ENCODE measurements at regions not wholly inside any gene's neighbourhood (a gene's known extent, or its start where the extent isn't known, plus 50 kb on each side); places are given as distances from the start of the nearest gene placed in this dataset.
"Not testable (repeated sequence)": the region's sequence is repeated elsewhere in the genome, so short reads cannot be mapped to it uniquely, and the experiment has no call there.

DNA sequence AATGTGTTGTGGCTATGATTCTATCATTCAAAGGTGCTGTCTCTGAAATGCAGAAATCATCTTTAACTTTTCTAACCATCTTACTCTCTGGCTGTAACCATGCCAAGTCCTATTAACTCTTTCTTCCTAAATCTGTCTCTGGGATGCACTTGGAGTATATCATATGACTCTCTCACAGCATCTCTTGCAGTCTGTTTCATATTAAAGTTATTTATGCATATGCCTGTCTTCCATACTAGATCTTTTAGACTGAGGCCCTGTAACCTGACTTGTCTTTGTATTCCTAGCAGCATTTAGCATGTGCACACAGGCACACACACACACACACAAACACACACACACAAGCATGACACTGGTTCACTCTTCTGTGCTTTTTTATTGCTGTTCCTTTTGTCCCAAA lies 320.6 kb downstream of the ETAA1 start:
- DNase-seq: no peak

DNA sequence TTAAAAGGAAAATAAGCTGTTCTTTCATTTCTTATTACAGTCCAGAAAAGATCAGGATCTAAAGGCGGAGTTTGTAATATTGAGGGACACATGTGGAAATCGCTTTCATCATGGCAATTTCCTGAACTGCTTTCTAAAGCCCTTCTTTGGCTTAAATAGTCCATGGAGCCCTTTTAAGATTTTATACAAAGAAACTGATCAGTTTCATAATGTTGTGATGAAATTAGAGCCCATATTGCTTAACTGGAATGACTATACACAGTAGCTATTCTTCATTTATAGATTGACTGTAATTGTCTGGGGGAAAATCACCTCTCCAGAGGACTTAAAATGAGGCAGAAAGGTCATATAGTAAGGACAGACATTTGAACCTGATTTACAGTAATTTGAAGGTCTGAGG lies 322.2 kb downstream of the ETAA1 start:
- no peak for DNase-seq

DNA sequence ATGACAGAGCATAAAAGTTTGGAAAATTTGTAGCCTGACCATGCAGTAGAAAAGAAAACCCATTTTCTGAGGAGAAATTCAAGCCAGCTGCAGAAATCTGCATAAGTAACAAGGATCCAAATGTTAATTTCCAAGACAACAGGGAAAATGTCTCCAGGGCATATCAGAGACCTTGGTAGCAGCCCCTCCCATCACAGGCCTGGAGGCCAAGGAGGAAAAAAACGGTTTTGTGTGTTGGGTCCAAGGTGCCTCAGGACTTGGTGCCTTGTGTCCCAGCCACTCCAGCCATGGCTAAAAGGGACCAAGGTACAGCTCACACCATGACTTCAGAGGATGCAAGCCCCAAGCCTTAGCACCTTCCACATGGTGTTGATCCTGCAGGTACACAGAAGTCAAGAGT lies 324.4 kb downstream of the ETAA1 start:
- no peak for DNase-seq

- no peak for DNase-seq
Observed at GRCh38 chr2:67724261-67724660, 327.1 kb downstream of the ETAA1 start.

DNA sequence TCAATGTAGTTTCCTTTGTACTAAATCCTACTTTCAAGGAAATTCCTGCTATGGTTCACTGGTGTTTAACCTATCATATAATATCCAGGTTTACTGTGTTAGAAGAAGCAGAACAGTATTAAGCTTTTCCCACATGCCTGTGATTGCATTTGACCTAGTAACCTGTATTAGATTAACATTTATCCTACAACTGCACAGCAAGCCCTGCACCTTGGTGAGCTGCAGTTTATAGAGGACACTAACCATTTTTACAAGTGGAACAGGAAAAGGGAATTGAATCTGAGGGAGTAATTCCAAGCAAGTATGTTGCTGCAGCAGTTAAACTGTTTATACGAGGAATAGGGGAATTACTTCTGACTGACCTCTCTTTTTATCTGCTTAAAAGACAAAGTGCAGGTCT lies 328.6 kb downstream of the ETAA1 start:
- no peak for DNase-seq

- DNase-seq: no peak
Observed at GRCh38 chr2:67726416-67726815, 329.3 kb downstream of the ETAA1 start.

DNA sequence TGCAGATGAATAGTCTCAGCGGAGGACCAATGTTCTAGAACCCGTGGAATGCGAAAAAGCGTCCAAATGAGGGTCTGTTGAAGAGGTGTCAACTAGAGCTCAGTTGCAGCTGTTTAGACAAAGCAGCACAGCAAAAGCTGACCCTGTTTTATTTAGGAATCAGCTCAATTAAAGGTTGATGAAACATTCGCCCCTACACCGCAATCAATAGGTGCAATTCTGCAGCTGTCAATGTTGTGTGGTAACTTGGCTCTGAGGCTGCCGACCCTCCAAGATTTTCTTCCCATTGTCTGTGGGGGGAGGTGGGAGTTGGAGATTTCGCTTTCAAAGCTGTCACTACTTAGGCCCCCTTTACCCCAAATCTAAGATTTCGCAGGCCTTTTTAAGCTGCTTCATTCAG lies 330.0 kb downstream of the ETAA1 start:
- no peak for DNase-seq

GRCh38 chr2:67727623-67728022 lies 330.5 kb downstream of the ETAA1 start:
- no peak for DNase-seq

- no peak for DNase-seq
Observed at GRCh38 chr2:67729474-67729873, 332.3 kb downstream of the ETAA1 start.

DNA sequence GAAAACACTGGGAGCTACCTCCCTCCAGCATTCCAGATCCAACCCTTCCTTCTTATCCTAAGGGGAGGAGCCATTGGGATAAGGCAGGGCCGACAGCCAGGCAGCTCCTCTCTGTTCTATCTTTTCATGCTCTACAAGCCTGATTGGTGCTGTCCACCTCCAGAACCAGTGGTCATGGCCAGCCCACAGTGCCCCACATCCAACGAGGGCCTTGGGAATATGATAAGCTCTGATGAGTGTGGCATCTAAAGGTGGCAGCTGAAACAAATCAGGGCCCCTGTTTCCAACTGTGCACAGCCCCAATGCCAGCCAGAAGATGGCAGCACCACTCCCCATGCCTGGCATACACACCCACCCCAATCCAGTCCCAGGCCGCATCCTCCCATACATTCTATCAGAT lies 329.3 kb downstream of the C1D start:
- peak; percentile 28 for DNase-seq

- DNase-seq: no peak
Observed at GRCh38 chr2:67752199-67752598, 310.6 kb downstream of the C1D start.

- DNase-seq: peak; percentile 73
Observed at GRCh38 chr2:67752969-67753368, 309.8 kb downstream of the C1D start.

DNA sequence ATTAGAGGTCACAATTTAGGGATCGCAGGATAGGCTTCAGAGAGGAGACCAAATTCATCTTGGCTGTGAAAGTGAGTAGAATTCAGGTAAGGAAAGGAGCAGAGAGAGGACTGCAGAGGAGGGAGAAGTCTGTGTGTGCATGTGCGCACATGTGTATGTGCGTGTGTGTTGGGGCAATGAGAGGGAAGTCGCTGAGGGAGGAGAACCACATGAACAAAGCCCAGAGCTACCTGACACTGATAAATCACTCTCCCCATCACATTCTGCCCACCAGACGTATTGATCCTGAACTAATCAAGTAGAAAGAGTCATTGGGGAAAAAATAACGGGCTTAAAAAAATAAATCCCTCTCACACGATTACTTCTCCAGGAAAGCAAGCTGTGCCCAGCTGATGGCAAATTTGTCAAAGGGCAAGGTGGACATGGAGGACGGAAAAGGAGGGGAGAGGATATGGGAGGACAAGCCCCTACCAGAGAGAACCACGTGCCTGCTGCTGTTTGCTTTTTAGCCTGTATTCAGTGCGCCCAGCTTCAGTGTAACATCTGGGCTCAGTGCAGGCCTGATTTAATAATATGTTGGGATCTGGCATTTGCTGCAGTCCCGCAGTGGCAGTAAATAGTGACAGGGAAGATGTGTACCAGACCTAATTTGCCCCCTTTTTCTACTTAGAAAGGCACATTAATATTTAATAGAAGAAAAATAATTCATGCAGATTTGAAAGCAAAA lies 307.5 kb downstream of the C1D start:
- no peak for DNase-seq

- DNase-seq: no peak
Observed at GRCh38 chr2:67760995-67761394, 301.8 kb downstream of the C1D start.

GRCh38 chr2:67771380-67771779 lies 291.4 kb downstream of the C1D start:
- DNase-seq: no peak

GRCh38 chr2:67772216-67773170 lies 290.3 kb downstream of the C1D start:
- DNase-seq: peak; percentile 5

DNA sequence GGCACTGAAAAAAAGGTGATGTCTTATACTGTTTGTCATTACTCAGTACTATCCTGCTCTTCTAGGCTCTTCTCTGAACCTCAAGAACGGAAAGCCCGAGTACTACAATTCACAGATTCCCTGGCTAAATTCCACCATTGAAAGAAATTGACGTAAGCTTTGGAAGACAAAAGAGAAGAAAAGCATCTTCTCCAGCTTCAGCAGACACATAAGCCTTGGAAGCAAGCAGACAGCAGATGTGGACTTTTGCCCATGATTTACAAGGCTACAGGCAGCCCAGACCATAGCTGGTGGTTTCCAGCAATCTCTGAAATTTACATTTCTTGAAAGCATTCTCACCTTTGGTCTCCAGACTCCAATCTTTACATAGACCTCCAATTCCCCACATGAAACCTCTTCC lies 289.0 kb downstream of the C1D start:
- no peak for DNase-seq

DNA sequence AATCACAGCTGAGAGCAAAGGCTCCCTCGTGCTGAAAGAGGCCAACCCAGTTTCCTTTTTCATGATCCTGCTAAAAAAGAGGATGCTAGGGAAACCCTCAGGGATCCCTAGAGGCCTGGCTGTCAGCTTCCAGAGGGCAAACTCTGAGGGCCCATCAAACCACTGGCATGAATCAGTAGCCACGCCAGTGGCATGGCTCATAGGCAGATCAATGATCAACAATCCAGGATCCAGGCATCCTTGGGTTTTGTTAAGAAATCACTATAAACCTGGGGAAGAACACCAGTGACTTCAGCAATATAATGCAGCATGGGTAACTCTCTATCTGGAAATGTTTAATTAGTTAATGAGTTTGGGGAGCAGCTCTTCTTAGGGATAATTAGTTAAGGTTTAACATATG lies 286.5 kb downstream of the C1D start:
- no peak for DNase-seq

DNA sequence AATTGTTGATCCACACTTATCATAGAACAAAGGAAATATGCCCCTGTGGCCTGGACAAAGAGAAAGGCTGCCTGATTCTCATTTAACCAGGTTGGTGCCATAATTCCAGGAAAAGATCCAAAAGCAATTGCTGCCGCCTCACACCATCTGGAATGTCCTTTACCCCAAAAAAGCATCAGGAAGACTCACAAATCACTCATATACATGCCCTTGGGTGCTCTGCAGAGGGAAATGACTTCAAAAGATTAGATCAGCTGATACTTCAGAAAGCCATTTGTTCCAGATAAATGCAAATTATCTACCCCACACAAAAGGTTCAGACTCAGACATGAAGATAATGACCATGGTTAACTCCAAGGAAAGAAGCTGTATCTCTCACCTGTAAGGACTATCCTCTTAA lies 285.8 kb downstream of the C1D start:
- DNase-seq: no peak

- DNase-seq: no peak
Observed at GRCh38 chr2:67777836-67778429, 284.9 kb downstream of the C1D start.

GRCh38 chr2:67780841-67781240 lies 282.0 kb downstream of the C1D start:
- DNase-seq: not testable (repeated sequence)

DNA sequence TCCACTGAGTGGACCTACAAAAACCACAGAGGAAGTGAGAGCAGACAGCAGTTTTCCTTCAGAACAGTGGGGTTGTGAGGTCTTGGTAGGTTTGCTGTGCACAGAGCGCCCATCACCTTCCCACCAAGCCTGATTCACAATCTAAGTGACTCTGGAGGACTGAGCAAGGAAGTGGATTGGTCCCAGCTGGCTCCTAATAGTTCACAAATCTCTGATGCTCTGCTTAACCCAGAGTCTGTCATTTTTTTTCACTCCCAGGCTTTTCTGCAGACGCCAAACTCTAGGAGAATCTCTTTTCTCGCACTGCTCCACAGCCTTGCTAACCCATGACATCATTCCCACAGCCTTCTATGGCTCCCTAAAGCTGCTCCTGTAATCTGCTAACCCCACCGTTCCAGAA lies 280.4 kb downstream of the C1D start:
- no peak for DNase-seq

DNA sequence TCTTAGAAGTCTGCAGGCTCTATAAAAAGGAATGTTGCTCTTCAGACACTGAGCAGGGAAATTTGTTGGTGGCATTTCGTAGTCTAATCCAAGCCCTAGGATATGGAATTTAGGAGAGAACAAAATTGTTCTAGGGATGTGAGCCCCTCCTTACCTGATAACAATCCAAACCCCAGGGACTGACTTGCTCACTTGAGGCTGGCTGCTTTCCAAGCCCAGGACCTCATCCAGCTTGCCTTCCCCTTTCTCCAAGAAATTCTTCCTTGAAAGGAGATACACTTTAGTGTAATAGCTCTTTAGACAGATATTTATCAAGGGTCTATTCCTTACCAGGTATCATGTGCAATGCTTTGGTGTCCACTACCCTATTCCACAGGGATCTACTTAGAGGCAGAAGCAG lies 279.8 kb downstream of the C1D start:
- DNase-seq: no peak

DNA sequence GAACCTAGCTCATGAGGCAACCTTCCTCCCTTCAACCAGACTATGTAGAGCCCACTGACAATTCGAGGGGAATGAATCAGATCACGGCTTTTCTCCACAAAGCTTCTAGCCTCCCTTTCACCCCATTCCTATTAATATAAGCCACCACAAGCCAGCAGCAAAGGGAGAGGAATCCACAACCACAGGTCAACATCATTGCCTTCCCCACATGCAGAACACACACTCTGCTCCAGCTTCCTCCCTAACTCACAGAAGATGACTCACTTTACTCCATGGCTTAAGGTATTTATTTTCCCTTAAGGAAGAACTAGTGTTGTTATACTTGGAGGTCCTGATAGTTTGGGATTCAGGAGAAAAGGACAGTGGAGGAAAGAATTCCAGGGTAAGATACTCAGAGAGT lies 272.2 kb downstream of the C1D start:
- DNase-seq: peak; percentile 75
